ENCODE measurements at regions not wholly inside any gene's neighbourhood (a gene's known extent, or its start where the extent isn't known, plus 50 kb on each side); places are given as distances from the start of the nearest gene placed in this dataset.

- no peak for TF ChIP-seq AFF4 (CRISPR knock-in tag; IDR thresholded peaks at IDR 0.05; ENCODE audit: borderline replicate concordance)
Measured at GRCh38 chr20:6241591-6241990, 118.8 kb upstream of the FERMT1 start (continued).

- no peaks in the 10 kb centered on the region for H3K27me3 Mint-ChIP-seq (ENCODE audit: low read depth)
- DNase-seq (ENCODE audit: low spot score) = no peak
- H3K36me3 Mint-ChIP-seq = no peaks in the 10 kb centered on the region
Measured at GRCh38 chr20:6240059-6240458, 117.2 kb upstream of the FERMT1 start.

GRCh38 chr20:6238421-6238820 is 115.6 kb upstream of the FERMT1 start:
- Mint-ChIP-seq H3K4me3 (no peak overlapping the region), H3K27me3 (ENCODE audit: low read depth) (no peaks in the 10 kb centered on the region), H3K36me3 (no peaks in the 10 kb centered on the region), H3K4me1 (no peaks in the 10 kb centered on the region), H3K9me3 (peaks cover 1% of the 10 kb centered on the region), H3K27ac (no peak overlapping the region)
- no peak for ATAC-seq
- no peak for DNase-seq (ENCODE audit: low spot score)
- POLR2A ChIA-PET = no interaction called here
- CTCF ChIA-PET = interaction anchor here (1.0 to 1.2 kb wide), 2 partner anchors 143 kb away, joined by 3 read pairs; no protein-coding TSS in a partner anchor
- TF ChIP-seq ZNF512 (CRISPR knock-in tag; IDR thresholded peaks at IDR 0.05; ENCODE audit: borderline replicate concordance) = no peak
- no peak for TF ChIP-seq ZNF532 (CRISPR knock-in tag; IDR thresholded peaks at IDR 0.05; ENCODE audit: borderline replicate concordance)
- TF ChIP-seq PRRX2 (CRISPR knock-in tag; IDR thresholded peaks at IDR 0.05) = no peak
- TF ChIP-seq ZBTB21 (CRISPR knock-in tag; IDR thresholded peaks at IDR 0.05; ENCODE audit: borderline replicate concordance) = no peak

More at GRCh38 chr20:6240059-6240458, 117.2 kb upstream of the FERMT1 start:
- no peaks in the 10 kb centered on the region for H3K4me1 Mint-ChIP-seq
- CTCF ChIA-PET = no interaction called here
- peak; percentile 16; the same call in 1 of the 2 replicates for ATAC-seq
- POLR2A ChIA-PET = no interaction called here
- H3K27ac Mint-ChIP-seq = no peak overlapping the region
- H3K9me3 Mint-ChIP-seq = no peaks in the 10 kb centered on the region
- no peak overlapping the region for H3K4me3 Mint-ChIP-seq
- TF ChIP-seq ATF2 (CRISPR knock-in tag; IDR thresholded peaks at IDR 0.05; ENCODE audit: borderline replicate concordance, low read depth) = no peak
- no peak for TF ChIP-seq CTCF (IDR thresholded peaks at IDR 0.05)
- no peak for TF ChIP-seq E2F1 (CRISPR knock-in tag; IDR thresholded peaks at IDR 0.05)
- no peak for TF ChIP-seq HMGA2 (CRISPR knock-in tag; IDR thresholded peaks at IDR 0.05)
